SJCRH30 (cell line): ENCODE measurements at regions not wholly inside any gene's neighbourhood (a gene's known extent, or its start where the extent isn't known, plus 50 kb on each side); places are given as distances from the start of the nearest gene placed in this dataset.
A peak's percentile ranks its signal among the peaks of the same experiment; 100 is the strongest.
"Not testable (repeated sequence)": the region's sequence is repeated elsewhere in the genome, so short reads cannot be mapped to it uniquely, and the experiment has no call there.

ENCODE experiments used
- DNase-seq, 2 experiments: peaks; one replicate each; pipeline ENCODE4 v3.0.0-alpha.2; 2015 to 2020
- H3K27ac ChIP-seq: fragments of 250-450 bp; sonication (Bioruptor Pico); 2 replicates; pipeline ENCODE4 v1.5.1; 2020; ENCODE audit warnings: mild to moderate bottlenecking, moderate library complexity
- H3K27me3 ChIP-seq: fragments of 250-450 bp; sonication (Bioruptor Pico); 2 replicates; pipeline ENCODE4 v1.5.1; 2020; ENCODE audit warnings: mild to moderate bottlenecking, moderate library complexity
- H3K36me3 ChIP-seq: fragments of 250-450 bp; sonication (Bioruptor Pico); 2 replicates; pipeline ENCODE4 v1.5.1; 2020; ENCODE audit warnings: mild to moderate bottlenecking, moderate library complexity
- H3K4me1 ChIP-seq: fragments of 250-450 bp; sonication (Bioruptor Pico); 2 replicates; pipeline ENCODE4 v1.5.1; 2020; ENCODE audit warnings: mild to moderate bottlenecking, moderate library complexity
- H3K4me3 ChIP-seq: fragments of 250-450 bp; sonication (Bioruptor Pico); 2 replicates; pipeline ENCODE4 v1.5.1; 2020; ENCODE audit warnings: mild to moderate bottlenecking, moderate library complexity
- H3K9me3 ChIP-seq: fragments of 250-450 bp; sonication (Bioruptor Pico); replicated peaks from 2 replicates; pipeline ENCODE4 v1.5.1; 2020; ENCODE audit warnings: mild to moderate bottlenecking, moderate library complexity

DNA sequence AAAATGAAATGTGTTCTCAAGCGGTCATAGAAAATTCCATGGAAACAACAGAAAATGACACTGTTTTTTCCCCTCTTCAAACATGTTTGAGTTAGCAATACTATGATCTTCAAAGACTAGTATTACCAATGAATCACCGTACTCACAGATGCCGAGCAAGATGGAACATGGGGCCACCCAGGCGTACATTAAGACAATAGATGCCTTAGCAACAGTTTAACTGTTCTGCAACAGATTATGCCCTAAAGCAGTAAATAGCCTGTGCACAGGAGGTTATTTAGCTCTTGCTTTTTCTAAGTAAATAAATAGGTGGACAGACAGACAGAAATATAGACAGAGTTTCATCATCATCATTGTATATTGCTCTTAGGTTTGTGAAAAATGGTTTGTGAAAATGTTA, 284.0 kb upstream of the DEFB112 start:
- no peaks in the 10 kb centered on the region for H3K9me3 ChIP-seq
- no peak overlapping the region for H3K27ac ChIP-seq
- DNase-seq, result no peak
- no peaks in the 10 kb centered on the region for H3K36me3 ChIP-seq
- no peaks in the 10 kb centered on the region for H3K27me3 ChIP-seq
- H3K4me3 ChIP-seq, result no peak overlapping the region
- H3K4me1 ChIP-seq, result no peaks in the 10 kb centered on the region

DNA sequence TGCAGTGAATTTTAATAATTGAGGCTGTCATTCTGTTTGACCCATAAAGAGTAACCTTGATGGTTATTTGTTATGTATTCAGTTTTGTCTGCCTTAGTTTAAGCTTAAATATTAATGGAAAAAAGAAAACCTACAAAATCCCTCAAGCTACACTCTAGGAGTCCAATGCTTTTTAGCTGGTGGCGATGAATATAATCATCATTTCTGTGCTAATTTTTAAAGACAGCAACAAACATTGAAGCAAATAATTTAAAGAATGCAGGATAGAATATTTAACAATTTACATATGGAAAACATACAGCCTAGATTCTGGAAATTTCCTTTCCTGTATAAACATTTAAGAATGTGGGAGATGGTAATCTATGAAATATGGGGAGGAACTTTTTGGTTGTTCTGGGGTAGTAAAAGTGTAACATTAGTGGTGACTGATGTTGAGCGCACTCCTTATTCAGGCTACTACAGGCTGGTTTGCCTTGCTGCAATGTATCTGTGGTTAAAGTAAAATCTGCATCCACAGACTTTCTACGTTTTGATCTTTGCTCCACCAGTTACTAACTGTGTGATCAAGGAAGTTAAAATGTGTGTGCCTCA, 287.9 kb upstream of the DEFB112 start:
- Histone ChIP-seq H3K4me3 (no peak overlapping the region), H3K9me3 (no peaks in the 10 kb centered on the region), H3K27me3 (no peaks in the 10 kb centered on the region), H3K4me1 (no peaks in the 10 kb centered on the region), H3K27ac (no peak overlapping the region), H3K36me3 (no peaks in the 10 kb centered on the region)
- no peak for DNase-seq

DNA sequence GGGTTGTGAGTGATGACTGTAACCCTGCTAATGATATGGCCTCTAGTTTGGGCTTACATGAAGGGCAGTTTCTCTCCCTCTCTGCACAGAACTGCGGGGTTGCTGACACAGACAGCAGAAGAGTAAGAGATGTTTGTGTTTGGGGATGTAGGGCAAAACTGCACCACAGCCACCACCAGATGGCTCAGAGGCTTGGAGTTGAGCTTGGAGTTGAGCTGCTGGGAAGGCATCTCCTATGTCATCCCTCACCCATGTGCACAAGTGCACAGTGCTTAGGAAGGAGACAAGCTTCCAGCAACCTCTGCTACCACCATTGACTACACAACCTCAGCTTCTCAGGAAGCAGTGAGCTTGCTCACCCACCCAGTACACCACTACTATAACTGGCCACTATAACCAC, 303.9 kb upstream of the DEFB112 start:
- Histone ChIP-seq H3K27ac (no peak overlapping the region), H3K4me1 (no peaks in the 10 kb centered on the region), H3K4me3 (no peak overlapping the region), H3K36me3 (no peaks in the 10 kb centered on the region), H3K9me3 (no peaks in the 10 kb centered on the region), H3K27me3 (no peaks in the 10 kb centered on the region)
- DNase-seq, result no peak

DNA sequence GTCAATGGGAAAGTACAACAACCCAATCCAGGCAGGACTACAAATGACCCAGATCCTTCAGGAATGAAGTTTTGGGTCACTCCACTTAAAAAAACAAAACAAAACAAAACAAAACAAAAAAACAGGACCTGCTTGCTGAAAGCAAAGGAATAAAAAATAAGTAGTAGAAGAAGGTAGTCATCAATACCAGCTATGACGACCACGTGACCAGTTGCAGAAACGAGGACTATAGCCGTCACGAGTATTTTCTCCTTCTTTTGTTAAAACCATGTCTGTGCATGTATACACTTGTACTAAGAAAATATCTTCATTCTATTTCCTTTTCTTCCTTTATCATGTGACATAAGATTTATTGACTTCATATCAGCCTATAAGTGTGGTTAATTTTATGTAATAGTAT, 308.4 kb upstream of the DEFB112 start:
- Histone ChIP-seq H3K4me3 (no peak overlapping the region), H3K27ac (no peak overlapping the region), H3K9me3 (no peaks in the 10 kb centered on the region), H3K36me3 (no peaks in the 10 kb centered on the region), H3K4me1 (peaks cover under 1% of the 10 kb centered on the region; the same call in 1 of the 2 replicates), H3K27me3 (no peaks in the 10 kb centered on the region)
- DNase-seq, result no peak

DNA sequence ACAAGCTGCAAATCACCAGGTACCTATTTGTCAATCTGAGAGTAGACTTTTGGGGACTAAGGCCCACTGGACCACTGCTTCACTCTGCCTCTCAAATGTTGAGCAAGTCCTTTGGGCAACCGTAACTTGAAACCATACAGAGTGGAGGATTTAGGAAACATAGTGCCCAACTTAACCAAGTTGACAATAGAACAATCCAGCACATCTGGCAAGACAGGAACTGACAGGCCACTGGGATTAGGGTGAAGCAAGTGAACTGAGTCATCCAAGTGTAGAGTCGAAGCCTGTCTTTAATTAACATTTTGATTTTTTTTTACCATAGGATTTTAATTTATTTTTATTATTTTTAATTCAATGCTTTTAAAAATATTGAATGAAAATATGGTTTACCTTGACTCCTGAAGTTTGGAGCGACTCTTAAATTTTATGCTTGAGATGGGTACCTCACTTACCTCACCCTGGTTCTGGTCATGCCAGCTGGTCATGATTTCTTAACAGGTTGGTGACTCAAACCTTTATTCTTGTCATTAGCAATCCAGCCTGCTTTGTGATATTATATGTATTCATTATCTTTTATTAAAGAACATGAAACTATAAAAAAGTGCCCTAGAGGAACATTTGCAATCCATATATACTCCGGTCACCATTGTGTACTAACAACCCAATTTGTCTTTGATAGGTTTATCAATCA, 312.1 kb upstream of the DEFB112 start:
- Histone ChIP-seq H3K9me3 (no peaks in the 10 kb centered on the region), H3K27me3 (no peaks in the 10 kb centered on the region)
- no peak for DNase-seq

DNA sequence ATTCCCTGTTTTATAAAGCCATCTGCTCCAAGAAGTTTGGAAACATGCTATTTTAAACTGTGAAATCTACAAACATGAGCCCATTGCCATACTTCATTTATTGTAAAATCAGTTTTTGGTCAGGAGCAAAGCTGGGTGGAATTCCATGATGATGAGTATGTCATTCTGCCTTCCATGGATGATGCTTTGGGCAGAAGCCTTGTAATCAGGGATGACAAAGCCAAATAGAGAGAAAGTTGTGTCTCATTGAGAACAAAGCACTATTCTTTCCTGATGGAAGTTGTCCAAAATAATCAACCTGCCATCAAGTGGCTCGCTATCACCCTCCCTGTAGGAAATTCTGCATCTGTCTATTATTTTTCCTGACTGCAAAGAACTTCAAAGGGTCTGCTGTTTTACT, 313.0 kb upstream of the DEFB112 start:
- Histone ChIP-seq H3K4me1 (peaks cover 2% of the 10 kb centered on the region; the same call in 1 of the 2 replicates), H3K36me3 (no peaks in the 10 kb centered on the region), H3K4me3 (no peak overlapping the region), H3K9me3 (no peaks in the 10 kb centered on the region), H3K27me3 (no peaks in the 10 kb centered on the region), H3K27ac (no peak overlapping the region)
- peak in 1 of 2 experiments; percentile 10 for DNase-seq

More for the DNA sequence above, 312.1 kb upstream of the DEFB112 start:
- H3K27ac ChIP-seq, result no peak overlapping the region
- H3K4me1 ChIP-seq, result peaks cover 2% of the 10 kb centered on the region; the same call in 1 of the 2 replicates
- no peaks in the 10 kb centered on the region for H3K36me3 ChIP-seq
- H3K4me3 ChIP-seq, result no peak overlapping the region

DNA sequence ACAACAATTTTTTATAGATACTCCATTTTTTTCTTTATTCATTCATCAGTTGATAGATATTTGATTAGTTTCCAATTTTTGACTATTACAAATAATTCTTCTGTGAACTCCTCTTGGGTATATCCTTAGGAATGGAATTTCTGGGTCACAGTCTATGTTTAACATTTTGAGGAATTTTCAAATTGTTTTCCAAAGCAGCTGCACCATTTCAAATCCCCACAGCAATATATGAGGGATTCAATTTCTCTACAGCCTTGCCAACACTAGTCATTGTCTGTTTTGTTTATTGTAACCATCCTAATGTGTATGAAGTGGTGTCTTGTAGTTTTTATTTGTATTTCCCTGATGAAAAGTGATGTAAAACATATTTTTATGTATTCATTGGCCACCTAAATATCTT, 320.3 kb upstream of the DEFB112 start:
- H3K27ac ChIP-seq, result no peak overlapping the region
- H3K9me3 ChIP-seq, result no peaks in the 10 kb centered on the region
- H3K4me3 ChIP-seq, result no peak overlapping the region
- no peaks in the 10 kb centered on the region for H3K4me1 ChIP-seq
- no peaks in the 10 kb centered on the region for H3K27me3 ChIP-seq
- no peak for DNase-seq
- H3K36me3 ChIP-seq, result no peaks in the 10 kb centered on the region

DNA sequence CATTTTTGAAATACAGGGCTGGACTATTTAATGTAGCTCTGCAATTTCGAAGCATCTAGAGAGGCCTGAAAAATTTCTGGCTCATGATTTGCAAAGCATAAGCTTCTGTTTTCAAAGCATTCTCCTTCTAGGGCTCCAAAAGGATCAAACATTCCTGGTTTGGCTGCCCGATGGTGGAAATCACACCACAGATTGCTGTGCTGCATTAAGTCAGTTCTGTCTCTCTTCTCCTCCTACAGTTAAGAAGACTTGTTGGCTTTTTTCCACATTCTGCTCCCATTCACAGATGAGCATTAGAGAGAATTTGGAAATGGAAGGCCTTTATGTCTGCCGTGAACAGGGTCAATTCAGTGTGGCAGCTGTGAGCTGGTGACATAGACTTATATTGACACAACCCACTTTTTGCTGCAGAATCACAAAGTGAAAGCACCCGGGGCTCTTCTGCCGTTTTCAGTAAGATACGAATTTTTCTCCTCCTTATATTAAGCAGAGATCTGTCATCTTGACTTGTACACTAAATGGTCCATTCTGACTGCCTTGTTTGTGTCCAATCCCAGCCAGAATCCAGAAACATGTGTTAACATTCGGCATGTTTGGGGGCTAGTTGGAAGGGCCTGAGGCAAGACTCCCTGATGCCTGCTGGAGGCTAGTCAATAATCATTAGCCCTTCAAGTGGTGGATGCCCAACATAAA, 330.8 kb upstream of the DEFB112 start:
- H3K4me1 ChIP-seq, result no peaks in the 10 kb centered on the region
- H3K4me3 ChIP-seq, result peak overlapping the region; percentile 38
- H3K36me3 ChIP-seq, result no peaks in the 10 kb centered on the region
- H3K27me3 ChIP-seq, result no peaks in the 10 kb centered on the region
- H3K27ac ChIP-seq, result no peak overlapping the region
- no peak for DNase-seq
- no peaks in the 10 kb centered on the region for H3K9me3 ChIP-seq

DNA sequence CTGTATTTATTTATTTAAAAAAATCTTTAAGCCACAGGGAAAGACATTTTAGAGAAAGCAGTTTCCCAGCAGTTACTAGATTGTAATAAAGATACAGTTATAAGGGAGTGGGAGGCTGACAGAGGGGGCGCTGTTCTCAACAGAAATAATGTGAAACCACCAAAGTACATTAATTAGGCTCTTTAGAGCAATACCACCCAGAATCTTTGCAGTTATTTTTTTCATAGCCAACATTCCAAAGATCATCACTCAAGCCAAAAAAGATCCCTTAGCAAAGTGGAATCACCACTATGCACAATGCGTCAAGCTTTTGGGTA, 331.3 kb upstream of the DEFB112 start:
- DNase-seq, result peak in 1 of 2 experiments; percentile 13
- Histone ChIP-seq H3K4me1 (no peaks in the 10 kb centered on the region), H3K27ac (no peak overlapping the region), H3K4me3 (peak overlapping the region; percentile 38), H3K27me3 (no peaks in the 10 kb centered on the region), H3K36me3 (no peaks in the 10 kb centered on the region), H3K9me3 (no peaks in the 10 kb centered on the region)

DNA sequence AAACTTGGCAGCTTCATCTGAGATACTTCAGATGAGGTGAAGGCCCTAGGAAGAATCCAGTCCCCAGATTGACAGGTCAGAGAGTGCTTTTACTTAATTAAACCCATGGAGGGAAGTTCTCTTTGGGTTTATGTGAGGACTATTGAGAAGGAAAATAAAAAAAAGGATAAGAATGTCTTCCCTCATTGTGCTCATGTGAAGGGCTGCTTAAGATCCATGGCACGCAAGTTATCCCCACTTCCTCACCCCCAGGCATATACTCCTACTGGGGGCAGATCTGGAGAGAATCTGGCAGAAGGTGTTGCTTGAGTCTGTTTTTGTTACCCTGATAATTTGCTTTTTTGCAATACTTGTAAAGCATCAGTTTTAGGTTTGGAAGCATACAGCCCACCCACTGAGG, 322.9 kb upstream of the TFAP2D start:
- Histone ChIP-seq H3K9me3 (no peaks in the 10 kb centered on the region), H3K36me3 (no peaks in the 10 kb centered on the region), H3K27me3 (no peaks in the 10 kb centered on the region), H3K4me3 (no peak overlapping the region), H3K27ac (no peak overlapping the region), H3K4me1 (no peaks in the 10 kb centered on the region)
- DNase-seq, result no peak

DNA sequence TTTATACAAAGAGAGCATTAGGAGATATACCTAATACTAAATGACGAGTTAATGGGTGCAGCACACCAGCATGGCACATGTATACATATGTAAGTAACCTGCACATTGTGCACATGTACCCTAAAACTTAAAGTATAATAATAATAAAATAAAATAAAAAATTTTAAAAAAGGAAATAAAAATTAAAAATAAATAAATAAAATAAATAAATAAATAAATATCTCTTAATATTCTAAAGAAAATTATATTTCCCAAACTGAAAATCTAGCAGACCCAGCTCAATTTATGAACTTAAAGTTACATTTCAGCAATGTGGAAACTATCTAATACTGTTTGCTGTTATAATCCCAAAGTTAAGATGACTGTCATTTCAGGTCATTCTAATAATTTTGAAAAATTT, 319.2 kb upstream of the TFAP2D start:
- H3K27me3 ChIP-seq, H3K4me1 ChIP-seq, DNase-seq, H3K4me3 ChIP-seq, H3K9me3 ChIP-seq, H3K27ac ChIP-seq, H3K36me3 ChIP-seq: not testable (repeated sequence)

DNA sequence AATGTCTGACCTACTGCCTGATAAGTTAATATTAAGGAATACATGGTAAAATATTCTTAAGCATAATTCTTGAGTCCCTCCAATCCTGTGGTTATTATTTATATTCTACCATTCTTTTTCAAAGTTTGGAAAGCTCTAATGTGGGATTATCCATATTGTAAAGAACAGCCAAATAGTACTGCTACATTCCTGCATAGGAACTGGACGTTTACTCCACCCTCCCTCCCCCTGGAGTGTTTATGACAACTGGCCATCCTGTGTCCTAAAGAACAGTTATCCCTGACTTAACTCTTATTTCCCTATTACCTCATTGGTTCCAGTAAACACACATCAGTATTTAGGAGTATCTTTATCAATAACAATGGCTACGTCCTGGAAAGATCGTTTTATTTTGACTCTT, 308.7 kb upstream of the TFAP2D start:
- H3K9me3 ChIP-seq, result no peaks in the 10 kb centered on the region
- DNase-seq, result no peak
- H3K4me1 ChIP-seq, result no peaks in the 10 kb centered on the region
- H3K4me3 ChIP-seq, result no peak overlapping the region
- H3K27me3 ChIP-seq, result no peaks in the 10 kb centered on the region
- no peaks in the 10 kb centered on the region for H3K36me3 ChIP-seq
- no peak overlapping the region for H3K27ac ChIP-seq

DNA sequence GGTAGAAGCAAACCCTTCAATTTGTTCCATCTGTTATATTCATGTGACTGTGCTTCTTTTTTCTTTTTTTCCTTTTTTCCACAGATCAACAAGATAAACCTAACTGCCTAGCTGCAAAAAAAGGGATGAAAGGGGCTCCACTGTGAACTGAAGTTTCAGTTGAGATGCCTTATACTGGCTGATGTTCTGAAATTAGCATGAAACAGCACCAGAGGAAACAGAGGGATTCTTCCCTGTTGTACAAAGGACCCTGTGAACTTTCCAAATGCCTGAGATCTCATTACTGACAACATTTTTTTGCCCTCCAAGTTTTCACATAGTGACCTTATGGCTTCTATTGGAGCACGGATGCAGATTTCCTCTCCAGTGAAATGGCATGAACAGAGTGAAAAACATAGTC, 302.7 kb upstream of the TFAP2D start:
- DNase-seq, result no peak
- no peaks in the 10 kb centered on the region for H3K36me3 ChIP-seq
- H3K27me3 ChIP-seq, result no peaks in the 10 kb centered on the region
- H3K27ac ChIP-seq, result no peak overlapping the region
- H3K4me1 ChIP-seq, result no peaks in the 10 kb centered on the region
- H3K4me3 ChIP-seq, result no peak overlapping the region
- no peaks in the 10 kb centered on the region for H3K9me3 ChIP-seq

DNA sequence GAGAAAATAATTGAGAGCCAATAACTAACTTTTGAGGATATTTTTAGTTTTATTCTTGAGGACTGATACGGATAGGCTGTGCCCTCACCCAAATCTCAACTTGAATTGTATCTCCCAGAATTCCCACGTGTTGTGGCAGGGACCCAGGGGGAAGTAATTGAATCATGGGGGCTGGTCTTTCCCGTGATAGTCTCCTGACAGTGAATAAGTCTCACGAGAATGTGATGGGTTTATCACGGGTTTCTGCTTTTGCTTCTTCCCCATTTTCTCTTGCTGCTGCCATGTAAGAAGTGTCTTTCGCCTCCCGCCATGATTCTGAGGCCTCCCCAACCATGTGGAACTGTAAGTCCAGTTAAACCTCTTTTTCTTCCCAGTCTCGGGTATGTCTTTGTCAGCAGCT, 292.3 kb upstream of the TFAP2D start:
- not testable (repeated sequence) for H3K4me3 ChIP-seq, H3K4me1 ChIP-seq, DNase-seq, H3K36me3 ChIP-seq, H3K27me3 ChIP-seq, H3K9me3 ChIP-seq, H3K27ac ChIP-seq

DNA sequence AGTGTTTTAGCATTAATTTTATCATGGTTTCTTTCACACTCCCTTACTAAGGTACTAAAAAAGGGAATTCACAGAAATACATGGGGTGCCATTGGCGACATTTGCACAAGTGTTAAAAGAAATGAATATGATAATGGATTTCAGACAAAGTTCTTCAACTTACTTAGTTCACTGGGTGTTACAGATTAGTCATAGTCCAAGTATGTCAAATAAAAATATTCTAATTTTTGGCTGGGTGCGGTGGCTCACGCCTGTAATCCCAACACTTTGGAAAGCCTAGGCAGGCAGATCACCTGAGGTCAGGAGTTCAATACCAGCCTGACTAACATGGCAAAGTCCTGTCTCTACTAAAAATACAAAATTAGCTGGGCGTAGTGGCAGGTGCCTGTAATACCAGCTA, 286.1 kb upstream of the TFAP2D start:
- no peaks in the 10 kb centered on the region for H3K36me3 ChIP-seq
- H3K4me1 ChIP-seq, result no peaks in the 10 kb centered on the region
- no peaks in the 10 kb centered on the region for H3K9me3 ChIP-seq
- H3K27ac ChIP-seq, result no peak overlapping the region
- no peak overlapping the region for H3K4me3 ChIP-seq
- no peak for DNase-seq
- H3K27me3 ChIP-seq, result no peaks in the 10 kb centered on the region

DNA sequence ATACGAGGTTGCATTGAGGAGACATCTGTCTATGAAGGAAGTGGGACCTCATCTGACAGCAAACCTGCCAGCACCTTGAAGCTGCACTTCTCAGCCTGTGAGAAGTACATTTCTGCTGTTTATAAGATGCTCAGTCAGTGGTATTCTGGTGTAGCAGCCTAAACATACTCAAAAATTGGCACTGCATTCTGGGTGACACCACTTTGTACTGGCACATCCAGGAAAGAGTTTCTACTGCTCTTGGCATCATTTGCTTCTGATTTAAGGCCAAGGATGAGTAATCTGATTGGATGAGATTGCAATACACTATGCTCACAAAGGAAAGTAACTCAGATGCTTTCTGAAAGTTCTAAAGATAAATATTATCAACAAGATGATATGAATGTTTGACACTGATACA, 275.4 kb upstream of the TFAP2D start:
- Histone ChIP-seq H3K4me1 (no peaks in the 10 kb centered on the region), H3K9me3 (no peaks in the 10 kb centered on the region), H3K36me3 (no peaks in the 10 kb centered on the region), H3K27ac (no peak overlapping the region), H3K4me3 (no peak overlapping the region), H3K27me3 (no peaks in the 10 kb centered on the region)
- DNase-seq, result no peak
